ENCODE measurements at regions not wholly inside any gene's neighbourhood (a gene's known extent, or its start where the extent isn't known, plus 50 kb on each side); places are given as distances from the start of the nearest gene placed in this dataset.

DNA sequence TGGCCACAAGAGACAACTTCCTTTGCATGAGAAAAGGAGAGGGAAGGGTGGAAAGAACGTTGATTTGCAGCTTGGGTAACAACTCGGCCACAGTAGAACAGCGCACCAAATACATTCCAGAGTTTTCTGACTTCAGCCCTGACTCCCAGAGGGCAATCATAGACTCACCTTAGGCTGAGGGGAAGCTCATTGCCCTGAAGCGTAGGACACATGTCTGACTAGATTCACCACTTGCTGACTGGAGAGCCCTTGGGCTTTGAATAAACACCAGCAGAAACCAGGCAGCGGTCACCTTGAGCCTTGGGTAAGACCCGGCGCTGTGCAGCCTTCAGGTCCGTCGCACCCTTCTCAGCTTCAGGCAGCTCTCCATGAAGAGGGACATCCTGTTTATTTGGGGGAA is 151.8 kb upstream of the GRIA4 start:
- H3K36me3 ChIP-seq (replicated peaks; ENCODE audit: control insufficient read depth, insufficient read depth, low read length): no peaks in the 10 kb centered on the region
- H3K27me3 ChIP-seq (ENCODE audit: control insufficient read depth, insufficient read depth, low read length): no peaks in the 10 kb centered on the region
- no peak overlapping the region for H3K4me3 ChIP-seq (ENCODE audit: insufficient read depth, low read depth, low read length)
- no peak for DNase-seq

DNA sequence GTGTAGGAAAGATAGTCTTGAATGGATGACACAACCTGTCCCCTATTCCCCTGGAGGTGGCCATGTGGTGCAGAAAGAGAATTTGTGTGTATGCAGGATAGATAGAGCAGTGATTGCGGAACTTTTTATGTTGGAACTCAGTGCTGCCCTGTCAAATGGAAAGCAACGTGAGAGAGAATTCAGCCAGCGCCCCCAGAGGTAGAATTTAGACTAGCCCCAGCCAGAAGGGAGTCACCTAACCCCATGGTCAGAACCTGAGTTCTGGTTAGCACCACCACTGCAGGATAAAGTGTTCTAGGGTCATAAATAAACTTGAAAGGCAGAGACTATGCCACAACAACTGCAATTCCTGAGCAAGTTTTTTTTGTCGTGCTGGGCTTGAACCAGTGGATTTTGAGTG is 152.9 kb upstream of the GRIA4 start:
- H3K27me3 ChIP-seq (ENCODE audit: control insufficient read depth, insufficient read depth, low read length): no peaks in the 10 kb centered on the region
- no peak overlapping the region for H3K4me3 ChIP-seq (ENCODE audit: insufficient read depth, low read depth, low read length)
- no peaks in the 10 kb centered on the region for H3K36me3 ChIP-seq (replicated peaks; ENCODE audit: control insufficient read depth, insufficient read depth, low read length)
- peak; percentile 7 for DNase-seq

DNA sequence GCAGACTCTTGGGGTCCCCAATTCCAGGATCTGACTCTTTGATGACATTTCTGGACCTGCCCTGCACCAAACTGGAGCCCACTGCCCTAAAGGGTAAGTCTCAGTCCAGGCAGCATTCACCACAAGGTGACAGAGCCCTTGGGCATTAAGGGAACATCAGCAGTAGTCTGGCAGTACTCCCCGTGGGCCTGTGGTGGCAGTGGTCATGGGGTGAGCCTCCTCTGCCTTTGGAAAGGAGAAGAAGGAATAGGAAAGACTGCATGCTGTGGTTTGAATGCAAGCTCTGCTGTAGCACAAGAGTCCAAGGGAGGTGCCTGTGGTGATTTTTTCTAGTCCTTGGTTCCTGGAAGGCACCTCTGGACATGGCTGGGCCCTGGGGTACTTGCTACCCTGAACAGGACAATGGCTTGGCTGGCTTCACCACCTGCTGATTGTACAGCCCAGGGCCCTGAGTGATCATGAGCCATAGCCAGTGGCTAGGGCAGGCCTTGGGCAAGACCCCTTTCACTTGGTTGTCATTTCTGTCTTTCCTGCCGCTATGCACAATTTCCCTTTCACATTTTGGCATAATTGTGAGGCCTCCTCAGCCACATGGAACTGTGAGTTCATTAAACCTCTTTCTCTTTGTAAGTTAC is 160.7 kb upstream of the GRIA4 start:
- no peak overlapping the region for H3K4me3 ChIP-seq (ENCODE audit: insufficient read depth, low read depth, low read length)
- no peak for DNase-seq
- no peaks in the 10 kb centered on the region for H3K27me3 ChIP-seq (ENCODE audit: control insufficient read depth, insufficient read depth, low read length)
- H3K36me3 ChIP-seq (replicated peaks; ENCODE audit: control insufficient read depth, insufficient read depth, low read length): no peaks in the 10 kb centered on the region

DNA sequence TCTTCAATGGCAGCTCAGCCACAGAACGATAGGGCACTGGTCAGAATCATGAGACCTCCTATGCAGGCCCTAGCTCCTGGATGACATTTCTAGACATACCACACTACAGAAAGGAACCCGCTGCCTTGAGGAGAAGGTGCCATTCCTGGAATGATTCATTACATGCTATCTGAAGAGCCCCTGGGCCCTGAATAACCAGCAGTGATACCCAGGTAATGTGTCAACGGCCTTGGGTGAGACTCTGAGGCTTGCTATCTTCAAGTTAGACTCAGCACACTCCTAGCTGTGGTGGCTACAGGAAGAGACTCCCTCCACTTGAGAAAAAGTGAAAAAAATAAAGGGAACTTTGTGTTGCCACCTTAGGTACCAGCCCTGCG is 161.2 kb upstream of the GRIA4 start:
- no peak overlapping the region for H3K4me3 ChIP-seq (ENCODE audit: insufficient read depth, low read depth, low read length)
- no peak for DNase-seq
- H3K27me3 ChIP-seq (ENCODE audit: control insufficient read depth, insufficient read depth, low read length): no peaks in the 10 kb centered on the region
- H3K36me3 ChIP-seq (replicated peaks; ENCODE audit: control insufficient read depth, insufficient read depth, low read length): no peaks in the 10 kb centered on the region

DNA sequence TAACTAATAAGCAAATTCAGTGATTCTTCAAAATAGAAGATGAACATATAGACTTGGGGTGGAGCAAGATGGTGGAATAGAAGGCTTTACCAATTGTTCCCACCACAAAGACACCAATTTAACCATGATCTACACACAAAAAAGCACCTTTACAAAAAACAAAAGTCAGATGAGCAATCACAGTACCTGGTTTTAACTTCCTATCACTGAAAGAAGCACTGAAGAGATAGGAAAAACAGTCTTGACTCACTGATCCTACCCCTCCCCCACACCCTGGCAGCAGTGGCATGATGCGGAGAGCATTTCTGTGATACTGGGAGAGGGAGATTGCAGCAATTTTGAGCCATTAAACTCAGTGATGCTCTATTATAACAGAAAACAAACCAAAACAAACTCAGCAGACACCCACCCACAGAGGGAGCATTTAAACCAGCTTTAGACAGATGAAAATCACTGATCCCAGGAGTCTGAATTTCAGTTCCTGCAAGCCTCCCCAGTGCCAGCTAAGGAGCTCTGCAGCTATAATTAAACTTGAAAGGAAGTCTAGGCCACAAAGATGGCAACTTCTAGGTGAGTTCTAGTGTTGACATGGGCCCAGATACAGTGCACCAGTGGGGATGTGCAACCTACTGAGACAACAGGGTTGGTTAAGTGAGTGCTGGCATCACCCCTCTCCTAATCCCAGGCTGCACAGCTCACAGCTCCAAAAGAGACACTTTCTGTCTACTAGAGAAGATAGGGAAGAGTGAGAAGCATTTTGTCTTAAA is 161.8 kb upstream of the GRIA4 start:
- DNase-seq: no peak
- H3K27me3 ChIP-seq (ENCODE audit: control insufficient read depth, insufficient read depth, low read length): no peaks in the 10 kb centered on the region
- H3K36me3 ChIP-seq (replicated peaks; ENCODE audit: control insufficient read depth, insufficient read depth, low read length): no peaks in the 10 kb centered on the region
- H3K4me3 ChIP-seq (ENCODE audit: insufficient read depth, low read depth, low read length): no peak overlapping the region

DNA sequence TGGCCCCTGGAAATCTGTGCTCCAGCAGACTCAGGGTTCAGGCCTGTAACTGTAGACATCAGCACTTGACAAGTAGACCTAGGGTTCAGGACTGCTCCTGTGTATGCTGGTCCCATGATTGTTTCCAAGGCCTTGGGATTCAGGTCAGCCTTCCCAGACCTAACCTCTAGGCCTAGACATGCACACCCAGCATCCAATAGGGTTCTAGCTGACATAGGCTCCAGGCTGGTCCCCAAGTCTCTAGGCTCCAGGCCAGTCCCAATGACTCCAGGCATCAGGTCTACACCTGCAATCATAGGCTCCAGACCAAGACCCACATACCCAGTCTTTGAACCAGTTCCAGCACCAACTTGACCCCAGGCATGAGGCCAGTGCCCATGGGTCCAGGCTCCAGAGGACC is 166.2 kb upstream of the GRIA4 start:
- no peaks in the 10 kb centered on the region for H3K27me3 ChIP-seq (ENCODE audit: control insufficient read depth, insufficient read depth, low read length)
- no peak overlapping the region for H3K4me3 ChIP-seq (ENCODE audit: insufficient read depth, low read depth, low read length)
- no peak for DNase-seq
- H3K36me3 ChIP-seq (replicated peaks; ENCODE audit: control insufficient read depth, insufficient read depth, low read length): no peaks in the 10 kb centered on the region

DNA sequence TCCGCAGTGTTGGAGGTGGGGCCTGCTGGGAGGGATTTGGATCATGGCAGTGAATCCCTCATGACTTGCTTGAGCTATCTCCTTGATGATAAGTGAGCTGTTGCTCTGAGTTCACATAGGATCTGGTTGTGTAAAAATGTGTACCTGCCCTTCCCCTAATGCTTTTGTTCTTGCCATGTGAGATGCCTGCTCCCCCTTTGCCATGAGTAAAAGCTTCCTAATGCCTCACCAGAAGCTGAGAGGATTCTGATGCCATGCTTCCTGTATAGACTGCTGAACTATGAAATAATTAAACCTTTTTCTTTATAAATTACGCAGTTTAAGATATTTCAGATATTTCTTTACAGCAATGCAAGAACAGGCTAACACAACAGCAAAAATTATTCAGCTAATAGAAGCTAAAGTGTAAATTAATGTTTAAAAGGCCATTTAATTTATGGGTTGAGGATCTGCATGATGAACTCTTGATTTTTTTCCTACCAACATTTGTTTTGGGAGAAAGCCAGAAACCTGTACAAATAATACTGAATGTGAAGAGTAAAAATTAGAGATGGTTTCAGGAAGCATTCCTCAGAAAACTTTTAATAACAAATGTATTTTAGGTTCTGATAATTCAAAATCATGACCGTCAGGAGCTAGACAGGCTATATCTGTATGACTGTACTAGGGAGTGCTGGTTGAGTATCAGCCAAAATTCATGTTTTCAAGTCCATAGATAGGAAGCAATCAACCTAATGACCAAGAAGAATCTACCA is 177.5 kb upstream of the GRIA4 start:
- no peak for DNase-seq
- H3K36me3 ChIP-seq (replicated peaks; ENCODE audit: control insufficient read depth, insufficient read depth, low read length): no peaks in the 10 kb centered on the region
- no peak overlapping the region for H3K4me3 ChIP-seq (ENCODE audit: insufficient read depth, low read depth, low read length)
- no peaks in the 10 kb centered on the region for H3K27me3 ChIP-seq (ENCODE audit: control insufficient read depth, insufficient read depth, low read length)

DNA sequence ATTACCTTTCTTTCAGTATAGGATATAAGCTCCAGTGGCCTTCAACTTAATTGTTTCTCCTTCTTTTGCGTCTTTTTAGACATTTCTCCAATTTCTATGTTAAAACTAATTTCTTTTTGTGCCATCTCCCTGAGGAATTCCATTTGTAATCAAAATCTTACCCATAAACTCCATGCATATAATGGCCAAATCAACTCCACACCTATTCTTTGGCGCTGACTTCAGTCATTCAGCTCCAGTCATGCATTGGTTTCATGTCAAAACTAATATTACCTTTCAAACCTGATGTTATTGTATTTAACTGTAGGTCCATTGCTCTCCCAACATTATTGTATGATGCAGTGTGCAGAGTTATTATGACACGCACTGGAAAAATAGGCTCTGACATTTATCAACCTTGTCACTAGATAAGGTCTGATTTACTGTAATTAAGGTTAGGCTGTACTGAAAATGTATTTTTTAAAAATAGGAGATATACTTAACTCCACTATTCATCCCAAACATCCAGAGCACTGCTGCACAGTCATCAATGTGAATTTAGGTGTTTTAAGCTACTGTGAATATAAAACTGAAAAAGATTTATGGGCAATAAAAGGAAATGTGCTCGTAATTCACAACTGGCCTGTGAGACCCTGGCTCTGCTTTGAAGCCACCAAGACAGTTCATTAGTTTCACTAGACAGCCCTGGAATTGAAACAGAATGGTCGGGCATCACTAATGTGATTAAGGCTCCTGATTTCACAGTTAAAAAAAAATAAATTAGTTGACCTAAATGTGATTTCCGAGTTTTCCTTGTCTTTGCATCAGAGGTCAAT is 180.6 kb upstream of the GRIA4 start:
- no peaks in the 10 kb centered on the region for H3K27me3 ChIP-seq (ENCODE audit: control insufficient read depth, insufficient read depth, low read length)
- no peak for DNase-seq
- H3K4me3 ChIP-seq (ENCODE audit: insufficient read depth, low read depth, low read length): no peak overlapping the region
- H3K36me3 ChIP-seq (replicated peaks; ENCODE audit: control insufficient read depth, insufficient read depth, low read length): no peaks in the 10 kb centered on the region

DNA sequence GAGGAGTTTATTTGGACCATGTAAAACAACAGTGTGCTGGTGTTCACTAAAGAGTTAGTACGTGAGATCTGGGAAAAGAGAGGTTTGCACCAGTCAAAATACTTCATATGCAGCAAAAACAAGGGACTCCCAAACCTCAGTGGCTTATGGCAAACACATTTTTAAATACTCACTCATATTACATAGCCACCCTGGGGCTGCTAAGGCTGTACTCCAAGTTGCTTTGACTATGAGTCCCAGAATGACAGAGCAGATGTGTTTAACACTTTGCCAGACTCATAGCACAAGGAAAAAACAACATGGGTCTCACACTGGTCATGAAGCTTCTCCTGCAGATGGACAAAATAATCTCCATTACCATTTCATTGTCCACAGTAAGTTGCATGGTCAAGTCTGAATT is 202.8 kb upstream of the GRIA4 start:
- no peaks in the 10 kb centered on the region for H3K36me3 ChIP-seq (replicated peaks; ENCODE audit: control insufficient read depth, insufficient read depth, low read length)
- no peak overlapping the region for H3K4me3 ChIP-seq (ENCODE audit: insufficient read depth, low read depth, low read length)
- DNase-seq: no peak
- H3K27me3 ChIP-seq (ENCODE audit: control insufficient read depth, insufficient read depth, low read length): no peaks in the 10 kb centered on the region

DNA sequence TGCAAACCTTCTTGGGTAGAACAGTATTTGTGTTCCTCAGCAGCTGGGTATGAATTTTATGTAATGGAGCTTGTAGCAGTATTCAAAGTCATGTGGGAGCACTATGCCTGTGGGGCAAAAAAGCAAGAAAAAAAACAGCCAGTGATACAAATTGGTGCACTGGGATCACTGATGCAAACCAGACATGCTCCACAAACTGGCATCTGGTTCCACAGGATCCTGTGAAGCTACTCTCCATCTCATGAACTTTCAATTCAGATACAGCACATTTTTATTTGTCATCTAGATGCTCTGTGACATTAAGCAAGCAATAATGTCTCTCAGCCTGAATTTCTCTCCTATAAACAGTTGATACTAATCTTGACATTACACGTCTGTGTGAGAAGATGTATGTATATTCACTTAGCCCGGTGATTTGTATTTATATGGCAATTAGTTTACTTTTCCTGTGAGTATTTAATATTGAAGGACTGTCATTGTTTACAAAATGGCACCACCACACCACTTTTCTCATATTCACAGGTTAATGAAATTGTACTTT is 208.5 kb upstream of the GRIA4 start:
- H3K36me3 ChIP-seq (replicated peaks; ENCODE audit: control insufficient read depth, insufficient read depth, low read length): no peaks in the 10 kb centered on the region
- DNase-seq: no peak
- no peaks in the 10 kb centered on the region for H3K27me3 ChIP-seq (ENCODE audit: control insufficient read depth, insufficient read depth, low read length)
- no peak overlapping the region for H3K4me3 ChIP-seq (ENCODE audit: insufficient read depth, low read depth, low read length)

DNA sequence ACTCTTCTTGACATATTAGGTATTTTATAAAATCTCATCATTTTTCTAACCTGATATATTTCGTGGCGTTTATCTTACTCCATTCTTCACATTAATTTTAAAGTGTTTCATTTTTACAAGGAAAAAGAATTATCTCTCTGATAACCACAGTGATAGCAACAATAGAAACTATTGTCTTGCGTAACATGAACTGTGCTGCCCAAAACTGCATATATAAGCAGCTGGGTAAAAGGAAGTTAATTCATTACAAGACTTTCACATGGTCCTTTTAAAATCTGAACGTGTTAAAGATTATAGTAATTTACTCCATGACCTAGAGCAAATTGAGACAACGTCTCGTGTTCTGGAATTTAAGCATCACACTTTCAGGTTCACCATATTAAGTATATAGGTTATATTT is 210.4 kb upstream of the GRIA4 start:
- H3K4me3 ChIP-seq (ENCODE audit: insufficient read depth, low read depth, low read length): no peak overlapping the region
- H3K36me3 ChIP-seq (replicated peaks; ENCODE audit: control insufficient read depth, insufficient read depth, low read length): no peaks in the 10 kb centered on the region
- H3K27me3 ChIP-seq (ENCODE audit: control insufficient read depth, insufficient read depth, low read length): no peaks in the 10 kb centered on the region
- DNase-seq: no peak

DNA sequence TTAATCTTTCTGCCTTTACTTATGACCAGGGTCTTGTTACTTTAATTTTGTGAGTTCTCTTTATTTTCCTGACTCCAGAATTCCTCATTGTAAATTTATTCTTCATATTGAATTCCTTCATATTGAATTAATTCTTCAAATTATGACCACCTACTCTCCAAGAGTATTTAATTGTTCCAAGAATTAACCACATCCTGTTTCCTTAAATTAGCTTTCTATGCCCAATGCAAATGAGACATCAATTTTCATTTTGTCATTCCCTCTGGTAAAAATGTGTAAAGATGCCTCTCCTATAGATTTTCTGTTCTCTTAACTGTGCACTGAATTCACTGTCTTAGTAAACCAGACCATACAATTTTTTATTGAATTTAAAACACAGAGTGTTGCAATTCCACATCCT is 211.2 kb upstream of the GRIA4 start:
- Histone ChIP-seq H3K4me3 (ENCODE audit: insufficient read depth, low read depth, low read length) (no peak overlapping the region), H3K36me3 (replicated peaks; ENCODE audit: control insufficient read depth, insufficient read depth, low read length) (no peaks in the 10 kb centered on the region), H3K27me3 (ENCODE audit: control insufficient read depth, insufficient read depth, low read length) (no peaks in the 10 kb centered on the region)
- DNase-seq: no peak

DNA sequence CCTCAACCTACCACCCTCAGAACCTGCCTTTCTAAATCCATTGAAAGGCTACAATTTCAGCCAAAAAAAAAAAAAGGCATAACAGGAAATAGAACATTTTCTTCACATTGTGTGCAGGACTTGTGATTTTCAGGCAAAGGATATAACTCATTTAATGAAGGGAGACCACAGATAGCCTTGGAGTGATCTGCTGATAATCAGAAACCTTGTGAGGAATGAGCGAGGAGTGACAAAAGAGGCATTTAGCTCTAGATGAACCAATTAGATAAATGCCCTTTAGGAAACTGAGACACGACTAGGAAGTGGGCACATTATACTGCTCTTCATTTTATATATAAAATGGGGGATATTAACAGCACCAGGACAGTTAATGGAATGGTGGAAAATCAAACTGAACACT is 216.5 kb upstream of the GRIA4 start:
- H3K36me3 ChIP-seq (replicated peaks; ENCODE audit: control insufficient read depth, insufficient read depth, low read length): no peaks in the 10 kb centered on the region
- H3K4me3 ChIP-seq (ENCODE audit: insufficient read depth, low read depth, low read length): no peak overlapping the region
- no peaks in the 10 kb centered on the region for H3K27me3 ChIP-seq (ENCODE audit: control insufficient read depth, insufficient read depth, low read length)
- no peak for DNase-seq

DNA sequence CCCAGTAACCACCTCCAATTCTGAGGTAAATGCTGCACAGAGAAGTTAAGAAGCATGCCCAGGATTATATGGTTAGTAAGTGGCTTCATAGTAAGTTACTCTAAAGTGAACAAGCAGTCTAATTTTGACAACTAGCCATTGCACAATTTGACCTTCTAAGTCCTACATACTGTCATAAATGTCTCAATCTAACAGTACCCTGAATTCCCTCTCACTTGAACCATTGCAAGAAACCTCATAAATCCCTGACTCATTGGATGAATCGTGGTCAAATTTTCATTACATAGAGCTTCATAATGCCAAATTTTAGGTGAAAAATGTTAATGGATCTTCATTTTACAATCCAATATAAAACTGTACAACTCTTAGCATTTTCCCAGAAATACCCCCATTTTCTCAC is 217.3 kb upstream of the GRIA4 start:
- no peak overlapping the region for H3K4me3 ChIP-seq (ENCODE audit: insufficient read depth, low read depth, low read length)
- no peaks in the 10 kb centered on the region for H3K36me3 ChIP-seq (replicated peaks; ENCODE audit: control insufficient read depth, insufficient read depth, low read length)
- H3K27me3 ChIP-seq (ENCODE audit: control insufficient read depth, insufficient read depth, low read length): no peaks in the 10 kb centered on the region
- no peak for DNase-seq

All from H7 (cell line).